KMS-11 (cell line): ENCODE measurements at regions not wholly inside any gene's neighbourhood (a gene's known extent, or its start where the extent isn't known, plus 50 kb on each side); places are given as distances from the start of the nearest gene placed in this dataset.

Source experiments
- H2AFZ ChIP-seq: fragments of 200-600 bp; sonication (generic); 2 replicates; pipeline ENCODE4 v1.6.1; 2016; ENCODE audit warnings: antibody characterized with exemption, mixed run types, low read depth
- H3K27ac ChIP-seq: fragments of 200-600 bp; sonication (generic); 2 replicates; pipeline ENCODE4 v1.6.1; 2016; ENCODE audit warnings: mild to moderate bottlenecking, mixed run types
- H3K27me3 ChIP-seq: fragments of 200-600 bp; sonication (generic); 2 replicates; pipeline ENCODE4 v1.6.1; 2017; ENCODE audit warnings: mild to moderate bottlenecking, low read depth, mixed run types, moderate library complexity; ENCODE audit not compliant: insufficient read depth
- H3K36me3 ChIP-seq: fragments of 200-600 bp; sonication (generic); 2 replicates; pipeline ENCODE4 v1.6.1; 2017; ENCODE audit warnings: mild to moderate bottlenecking, mixed run types; ENCODE audit not compliant: insufficient read depth
- H3K4me1 ChIP-seq: fragments of 200-600 bp; sonication (generic); 2 replicates; pipeline ENCODE4 v1.6.1; 2016; ENCODE audit warnings: mild to moderate bottlenecking, low read depth, mixed run types; ENCODE audit not compliant: poor library complexity, severe bottlenecking
- H3K4me2 ChIP-seq: fragments of 200-600 bp; sonication (generic); 2 replicates; pipeline ENCODE4 v1.7.0; 2016; ENCODE audit warnings: mild to moderate bottlenecking, mixed run types
- H3K4me3 ChIP-seq: fragments of 200-600 bp; sonication (generic); IDR thresholded peaks from 2 replicates; pipeline ENCODE4 v1.6.1; 2017; ENCODE audit warnings: low read depth, low read length, mixed read lengths; ENCODE audit not compliant: insufficient read depth
- H3K79me2 ChIP-seq: fragments of 200-600 bp; sonication (generic); 2 replicates; pipeline ENCODE4 v1.6.1; 2016; ENCODE audit warnings: low read depth, mixed run types; ENCODE audit not compliant: insufficient read depth
- H3K9ac ChIP-seq: fragments of 200-600 bp; sonication (generic); 2 replicates; pipeline ENCODE4 v1.6.1; 2016; ENCODE audit warnings: mild to moderate bottlenecking, mixed run types
- H4K20me1 ChIP-seq: fragments of 200-600 bp; sonication (generic); 2 replicates; pipeline ENCODE4 v1.6.1; 2016; ENCODE audit warnings: mild to moderate bottlenecking, mixed run types; ENCODE audit not compliant: insufficient read depth
- TF ChIP-seq, protein P1 (sequence below): fragments of 200-600 bp; sonication (generic); conservative IDR thresholded peaks from 2 replicates; pipeline ENCODE4 v1.6.1; 2017; ENCODE audit warnings: low read depth, mild to moderate bottlenecking, antibody characterized with exemption, low read length, moderate library complexity, mixed read lengths

DNA sequence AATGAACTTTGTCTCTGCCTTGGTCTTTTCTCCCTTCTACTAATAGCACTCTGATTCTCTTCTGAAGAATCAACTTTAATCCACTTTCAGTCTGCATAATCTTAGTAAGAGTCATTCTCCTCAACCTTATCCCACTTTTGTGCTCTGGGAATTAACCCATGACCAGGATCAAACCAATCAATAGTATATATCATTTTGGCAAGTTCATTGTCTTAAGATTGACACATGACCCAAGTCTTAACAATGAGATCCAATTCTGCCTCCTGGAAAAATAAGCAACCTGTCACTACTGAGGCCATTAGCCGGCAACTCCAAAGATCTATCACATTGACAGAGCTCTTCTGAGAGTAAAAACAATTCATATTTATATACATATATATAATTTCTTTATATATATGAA is 1358.4 kb upstream of the ADGRL3 start:
- Histone ChIP-seq H2AFZ (no peak overlapping the region), H3K4me2 (no peak overlapping the region), H4K20me1 (no peaks in the 10 kb centered on the region; the same call in 1 of the 2 replicates), H3K9ac (no peak overlapping the region), H3K27ac (no peak overlapping the region), H3K27me3 (no peaks in the 10 kb centered on the region), H3K79me2 (no peaks in the 10 kb centered on the region), H3K4me1 (no peaks in the 10 kb centered on the region), H3K36me3 (no peaks in the 10 kb centered on the region), H3K4me3 (no peak overlapping the region)
- TF ChIP-seq, protein P1, sequence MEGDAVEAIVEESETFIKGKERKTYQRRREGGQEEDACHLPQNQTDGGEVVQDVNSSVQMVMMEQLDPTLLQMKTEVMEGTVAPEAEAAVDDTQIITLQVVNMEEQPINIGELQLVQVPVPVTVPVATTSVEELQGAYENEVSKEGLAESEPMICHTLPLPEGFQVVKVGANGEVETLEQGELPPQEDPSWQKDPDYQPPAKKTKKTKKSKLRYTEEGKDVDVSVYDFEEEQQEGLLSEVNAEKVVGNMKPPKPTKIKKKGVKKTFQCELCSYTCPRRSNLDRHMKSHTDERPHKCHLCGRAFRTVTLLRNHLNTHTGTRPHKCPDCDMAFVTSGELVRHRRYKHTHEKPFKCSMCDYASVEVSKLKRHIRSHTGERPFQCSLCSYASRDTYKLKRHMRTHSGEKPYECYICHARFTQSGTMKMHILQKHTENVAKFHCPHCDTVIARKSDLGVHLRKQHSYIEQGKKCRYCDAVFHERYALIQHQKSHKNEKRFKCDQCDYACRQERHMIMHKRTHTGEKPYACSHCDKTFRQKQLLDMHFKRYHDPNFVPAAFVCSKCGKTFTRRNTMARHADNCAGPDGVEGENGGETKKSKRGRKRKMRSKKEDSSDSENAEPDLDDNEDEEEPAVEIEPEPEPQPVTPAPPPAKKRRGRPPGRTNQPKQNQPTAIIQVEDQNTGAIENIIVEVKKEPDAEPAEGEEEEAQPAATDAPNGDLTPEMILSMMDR = no peak

DNA sequence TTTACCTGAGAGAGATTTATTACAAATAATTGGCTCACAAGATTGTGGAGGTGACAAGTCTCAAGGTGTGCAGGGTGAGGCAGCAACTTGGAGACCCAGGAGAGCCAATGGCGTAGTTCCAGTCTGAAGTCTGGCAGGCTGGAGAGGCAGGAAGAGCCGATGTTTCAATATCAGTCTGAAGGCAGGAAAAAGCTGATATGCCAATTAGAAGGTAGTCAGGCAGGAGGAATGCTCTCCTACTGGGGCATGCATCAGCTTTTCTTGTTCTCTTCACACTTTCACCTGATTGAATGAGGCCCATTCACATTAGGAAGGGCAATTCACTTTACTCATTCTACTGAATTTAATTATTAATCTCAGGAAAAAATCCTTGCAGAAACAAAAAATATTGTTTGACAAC is 1351.7 kb upstream of the ADGRL3 start:
- TF ChIP-seq, protein P1 = no peak
- H3K4me3 ChIP-seq = no peak overlapping the region
- no peaks in the 10 kb centered on the region for H3K4me1 ChIP-seq
- no peaks in the 10 kb centered on the region for H3K27me3 ChIP-seq
- H3K27ac ChIP-seq = no peak overlapping the region
- H2AFZ ChIP-seq = no peak overlapping the region
- H4K20me1 ChIP-seq = no peaks in the 10 kb centered on the region
- no peaks in the 10 kb centered on the region for H3K79me2 ChIP-seq
- no peak overlapping the region for H3K9ac ChIP-seq
- no peaks in the 10 kb centered on the region for H3K36me3 ChIP-seq
- H3K4me2 ChIP-seq = no peak overlapping the region

DNA sequence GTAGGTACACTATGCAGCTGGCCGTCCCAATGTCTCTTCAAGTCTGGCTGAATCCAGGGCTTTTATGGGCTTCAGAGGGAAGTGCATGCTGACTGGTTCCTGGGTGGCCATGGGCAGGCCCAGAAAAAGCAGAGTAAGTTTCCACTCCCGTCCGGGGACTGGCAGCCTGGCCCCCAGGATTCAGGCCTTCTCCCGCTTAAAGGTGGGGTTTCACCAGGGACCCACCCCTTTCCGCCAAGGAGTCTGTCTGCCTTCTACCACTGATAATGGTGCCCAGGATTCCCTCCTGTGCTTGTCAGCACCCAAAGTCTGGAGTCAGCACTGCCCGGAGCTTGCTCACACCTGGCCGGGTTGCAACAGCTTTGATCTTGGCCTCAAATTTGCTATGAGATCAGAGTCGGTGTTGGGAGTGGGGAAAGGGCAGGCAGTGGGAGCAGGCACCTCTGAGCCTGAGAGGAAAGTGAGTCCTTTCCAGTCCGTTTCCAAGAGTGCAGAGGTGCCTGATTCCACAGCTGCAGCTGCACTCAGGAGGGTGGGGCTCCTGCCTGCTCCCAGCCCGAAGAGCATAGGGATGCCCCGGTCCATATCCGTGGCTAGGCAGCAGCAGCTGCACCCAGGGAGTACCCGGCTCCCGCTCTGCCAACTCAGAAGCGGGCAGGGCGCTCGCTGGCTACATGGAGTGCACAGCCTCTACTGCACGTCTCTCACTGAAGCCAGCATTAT is 1344.3 kb upstream of the ADGRL3 start:
- TF ChIP-seq, protein P1 = no peak
- no peak overlapping the region for H3K9ac ChIP-seq
- no peak overlapping the region for H3K4me3 ChIP-seq
- H3K4me2 ChIP-seq = no peak overlapping the region
- no peaks in the 10 kb centered on the region for H3K27me3 ChIP-seq
- H2AFZ ChIP-seq = no peak overlapping the region
- H3K4me1 ChIP-seq = no peaks in the 10 kb centered on the region
- H3K27ac ChIP-seq = no peak overlapping the region
- no peaks in the 10 kb centered on the region for H3K79me2 ChIP-seq
- no peaks in the 10 kb centered on the region for H4K20me1 ChIP-seq
- H3K36me3 ChIP-seq = no peaks in the 10 kb centered on the region

DNA sequence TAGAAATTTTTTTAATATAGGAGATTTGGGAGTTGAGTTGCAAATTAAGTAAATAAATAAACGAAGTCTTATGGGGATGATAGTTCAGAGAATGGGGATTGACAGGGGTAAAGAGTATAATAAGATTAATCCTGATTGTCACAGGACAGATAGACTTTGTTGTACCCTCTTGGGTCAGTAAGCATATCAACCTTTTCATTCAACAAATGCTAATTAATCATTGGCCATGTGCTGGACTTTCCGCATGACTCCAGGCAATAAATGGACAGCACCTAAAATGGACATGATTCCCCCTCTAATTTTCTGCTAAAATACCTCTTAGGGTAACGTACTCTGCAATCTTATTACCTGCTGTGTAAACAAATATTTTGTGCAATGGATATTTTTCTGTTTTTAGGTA is 1331.1 kb upstream of the ADGRL3 start:
- Histone ChIP-seq H3K27me3 (no peaks in the 10 kb centered on the region), H2AFZ (no peak overlapping the region), H3K36me3 (no peaks in the 10 kb centered on the region), H4K20me1 (no peaks in the 10 kb centered on the region), H3K9ac (no peak overlapping the region), H3K4me2 (no peak overlapping the region), H3K4me3 (no peak overlapping the region), H3K79me2 (no peaks in the 10 kb centered on the region), H3K4me1 (no peaks in the 10 kb centered on the region), H3K27ac (no peak overlapping the region)
- TF ChIP-seq, protein P1 = no peak
